ENCODE measurements at regions not wholly inside any gene's neighbourhood (a gene's known extent, or its start where the extent isn't known, plus 50 kb on each side); places are given as distances from the start of the nearest gene placed in this dataset.

DNA sequence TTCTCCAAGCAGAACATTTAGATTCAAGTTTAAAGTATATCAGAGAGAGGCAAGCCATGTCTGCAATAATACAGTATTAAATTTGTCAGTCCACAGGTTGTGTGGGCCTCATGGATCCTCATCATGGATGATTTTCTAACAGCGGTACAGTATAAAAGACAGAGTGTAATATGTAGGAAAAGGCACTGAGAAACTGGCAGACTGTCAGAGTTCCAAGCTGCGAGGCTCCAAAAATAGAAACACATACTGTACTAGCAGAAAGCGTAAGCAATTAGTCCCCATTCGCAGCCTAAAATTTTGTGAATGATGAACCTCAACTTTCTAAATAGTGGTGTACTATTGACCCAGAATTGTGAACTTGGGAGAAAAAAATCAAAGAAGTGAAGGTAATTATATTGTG lies 933.3 kb downstream of the XPNPEP1 start:
- TF ChIP-seq, protein P1, sequence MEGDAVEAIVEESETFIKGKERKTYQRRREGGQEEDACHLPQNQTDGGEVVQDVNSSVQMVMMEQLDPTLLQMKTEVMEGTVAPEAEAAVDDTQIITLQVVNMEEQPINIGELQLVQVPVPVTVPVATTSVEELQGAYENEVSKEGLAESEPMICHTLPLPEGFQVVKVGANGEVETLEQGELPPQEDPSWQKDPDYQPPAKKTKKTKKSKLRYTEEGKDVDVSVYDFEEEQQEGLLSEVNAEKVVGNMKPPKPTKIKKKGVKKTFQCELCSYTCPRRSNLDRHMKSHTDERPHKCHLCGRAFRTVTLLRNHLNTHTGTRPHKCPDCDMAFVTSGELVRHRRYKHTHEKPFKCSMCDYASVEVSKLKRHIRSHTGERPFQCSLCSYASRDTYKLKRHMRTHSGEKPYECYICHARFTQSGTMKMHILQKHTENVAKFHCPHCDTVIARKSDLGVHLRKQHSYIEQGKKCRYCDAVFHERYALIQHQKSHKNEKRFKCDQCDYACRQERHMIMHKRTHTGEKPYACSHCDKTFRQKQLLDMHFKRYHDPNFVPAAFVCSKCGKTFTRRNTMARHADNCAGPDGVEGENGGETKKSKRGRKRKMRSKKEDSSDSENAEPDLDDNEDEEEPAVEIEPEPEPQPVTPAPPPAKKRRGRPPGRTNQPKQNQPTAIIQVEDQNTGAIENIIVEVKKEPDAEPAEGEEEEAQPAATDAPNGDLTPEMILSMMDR (conservative IDR thresholded peaks at IDR 0.05; ENCODE audit: control insufficient read depth, insufficient read depth, low read depth, low read length), result no peak

DNA sequence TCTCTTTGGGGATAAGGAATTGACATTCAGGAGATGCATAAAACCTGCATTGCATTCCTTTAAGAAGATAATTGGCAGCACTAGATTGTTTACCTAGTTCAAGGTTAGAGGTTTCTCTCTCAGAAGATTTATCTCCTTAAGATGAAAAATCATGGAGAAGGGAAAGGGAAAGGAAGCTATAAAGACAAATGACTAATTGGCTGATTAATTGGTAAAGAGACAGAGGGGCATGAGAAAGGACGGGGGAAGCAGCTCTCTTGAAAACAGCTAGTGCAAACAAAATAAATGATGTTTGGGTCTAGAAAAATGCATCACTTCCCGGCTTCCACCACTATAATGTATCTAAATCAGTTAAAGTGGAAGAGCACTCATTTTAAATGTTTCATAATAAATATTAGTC lies 941.2 kb downstream of the XPNPEP1 start:
- no peak overlapping the region for H3K4me3 ChIP-seq (ENCODE audit: control insufficient read depth, low read depth, low read length)
- TF ChIP-seq, protein P1 (conservative IDR thresholded peaks at IDR 0.05; ENCODE audit: control insufficient read depth, insufficient read depth, low read depth, low read length), result no peak
- no peak for DNase-seq (ENCODE audit: low read depth)

More for the DNA sequence above, 933.3 kb downstream of the XPNPEP1 start:
- DNase-seq (ENCODE audit: low read depth), result no peak
- H3K4me3 ChIP-seq (ENCODE audit: control insufficient read depth, low read depth, low read length), result no peak overlapping the region

DNA sequence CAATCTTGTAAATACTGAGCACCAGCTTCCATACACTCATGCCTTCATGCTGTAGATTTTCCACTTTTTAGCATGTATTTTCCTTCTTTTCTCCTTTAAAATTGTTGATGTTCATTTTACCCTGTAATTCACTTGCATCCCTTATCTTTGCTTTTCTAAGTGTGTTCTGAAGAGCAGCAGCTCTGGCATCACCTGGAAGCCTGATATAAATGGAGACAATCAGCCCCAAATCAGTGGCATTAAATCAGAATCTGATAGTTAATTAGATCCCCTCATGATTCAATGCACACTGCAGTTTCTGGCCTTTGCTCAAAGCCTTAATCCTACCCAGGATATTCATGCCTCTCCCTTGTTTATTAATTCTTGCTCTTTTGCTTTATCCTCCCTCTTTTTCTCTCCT lies 942.4 kb downstream of the XPNPEP1 start:
- TF ChIP-seq, protein P1 (conservative IDR thresholded peaks at IDR 0.05; ENCODE audit: control insufficient read depth, insufficient read depth, low read depth, low read length), result no peak
- no peak for DNase-seq (ENCODE audit: low read depth)
- H3K4me3 ChIP-seq (ENCODE audit: control insufficient read depth, low read depth, low read length), result no peak overlapping the region

DNA sequence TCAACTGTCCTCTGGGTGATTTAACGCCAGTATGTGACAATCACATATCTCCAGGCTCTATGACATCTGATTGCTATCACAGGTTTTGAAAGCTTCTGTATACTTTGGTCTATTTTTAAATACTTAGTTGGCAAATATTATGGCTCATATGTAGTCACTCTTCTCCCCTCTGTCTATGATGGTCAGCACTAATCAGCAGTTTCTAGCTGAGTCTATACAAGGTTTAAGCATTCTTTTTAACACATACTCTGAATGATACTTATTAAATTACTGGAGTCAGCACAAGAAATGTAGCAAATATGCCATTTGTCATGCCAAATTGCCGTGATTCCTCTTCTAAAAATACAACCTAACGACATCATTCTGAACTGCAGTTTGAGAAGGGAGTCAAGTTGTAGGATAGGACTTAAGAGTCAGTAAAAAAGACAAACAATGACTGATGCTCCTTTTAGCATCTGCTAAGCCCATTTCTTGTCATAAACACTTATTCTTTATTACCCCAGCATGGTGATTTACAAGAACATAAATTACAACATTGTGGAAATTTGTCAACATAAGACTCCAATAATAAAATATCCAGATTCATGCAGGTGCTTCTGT lies 947.8 kb downstream of the XPNPEP1 start:
- no peak overlapping the region for H3K4me3 ChIP-seq (ENCODE audit: control insufficient read depth, low read depth, low read length)
- no peak for DNase-seq (ENCODE audit: low read depth)
- TF ChIP-seq, protein P1 (conservative IDR thresholded peaks at IDR 0.05; ENCODE audit: control insufficient read depth, insufficient read depth, low read depth, low read length), result no peak

DNA sequence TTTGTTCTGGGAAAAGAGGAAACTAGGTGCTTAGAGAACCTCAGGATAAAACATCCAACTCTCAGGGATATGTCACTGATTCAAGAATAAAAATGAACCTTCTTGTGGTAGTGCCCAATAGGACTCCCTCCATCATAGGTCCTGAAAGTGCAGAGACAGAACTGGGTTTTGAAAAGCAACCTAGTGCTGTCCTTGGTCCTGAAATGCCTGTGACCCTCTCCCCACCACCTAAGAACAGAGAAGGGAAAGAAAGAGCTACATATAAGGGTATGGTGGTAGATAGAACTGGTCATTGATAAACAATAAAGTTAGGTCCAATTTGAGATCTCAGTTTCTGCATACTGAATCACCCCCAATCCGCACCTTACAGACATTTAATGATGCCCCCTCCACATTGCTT lies 953.3 kb downstream of the XPNPEP1 start:
- peak; percentile 30 for DNase-seq (ENCODE audit: low read depth)
- no peak overlapping the region for H3K4me3 ChIP-seq (ENCODE audit: control insufficient read depth, low read depth, low read length)
- TF ChIP-seq, protein P1 (conservative IDR thresholded peaks at IDR 0.05; ENCODE audit: control insufficient read depth, insufficient read depth, low read depth, low read length), result no peak

DNA sequence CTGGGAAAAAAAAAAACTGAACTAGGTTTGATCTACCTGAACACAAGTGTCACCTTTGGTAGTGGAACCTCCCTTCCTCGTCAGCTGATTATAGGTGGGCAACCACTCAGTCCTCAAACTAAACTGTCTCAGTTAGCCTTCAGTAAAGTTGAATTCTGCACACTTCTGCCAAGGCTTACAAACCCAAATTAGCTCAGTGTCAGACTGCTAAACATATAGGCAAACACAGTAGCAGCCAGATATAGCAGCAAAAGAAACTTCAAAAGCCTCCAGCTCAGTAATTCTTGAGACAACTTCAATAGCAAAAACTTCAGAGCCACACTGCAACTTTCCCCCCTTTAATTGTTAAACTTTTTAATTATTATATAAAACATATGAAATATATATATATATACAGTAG lies 956.9 kb downstream of the XPNPEP1 start:
- no peak overlapping the region for H3K4me3 ChIP-seq (ENCODE audit: control insufficient read depth, low read depth, low read length)
- DNase-seq (ENCODE audit: low read depth), result no peak
- TF ChIP-seq, protein P1 (conservative IDR thresholded peaks at IDR 0.05; ENCODE audit: control insufficient read depth, insufficient read depth, low read depth, low read length), result no peak

DNA sequence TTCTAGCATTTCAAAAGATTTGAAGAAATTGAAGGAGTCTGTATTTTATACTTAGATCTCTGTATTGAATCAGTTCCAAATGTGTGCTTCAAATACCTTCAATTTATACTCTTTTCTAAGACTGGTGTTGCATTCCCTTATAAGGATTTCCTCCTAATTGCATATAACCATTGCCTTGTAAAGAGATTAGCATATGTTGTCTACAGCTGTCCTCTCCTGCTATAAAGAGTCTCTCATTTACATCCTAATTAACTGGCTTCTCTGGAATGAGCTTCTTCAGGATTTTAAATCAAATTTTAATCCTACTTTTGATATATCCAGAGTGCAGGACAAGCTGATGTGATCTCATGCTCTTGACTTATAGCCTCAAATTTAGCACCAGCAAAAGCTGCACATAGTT lies 957.3 kb downstream of the XPNPEP1 start:
- TF ChIP-seq, protein P1 (conservative IDR thresholded peaks at IDR 0.05; ENCODE audit: control insufficient read depth, insufficient read depth, low read depth, low read length), result no peak
- DNase-seq (ENCODE audit: low read depth), result no peak

More for the DNA sequence above, 957.3 kb downstream of the XPNPEP1 start:
- no peak overlapping the region for H3K4me3 ChIP-seq (ENCODE audit: control insufficient read depth, low read depth, low read length)

All from fibroblast of mammary gland (primary cell).